ENCODE measurements at regions not wholly inside any gene's neighbourhood (a gene's known extent, or its start where the extent isn't known, plus 50 kb on each side); places are given as distances from the start of the nearest gene placed in this dataset.

- TF ChIP-seq CTCF (IDR thresholded peaks at IDR 0.05) (no peak), POLR2A (IDR thresholded peaks at IDR 0.05) (no peak)
Measured at GRCh38 chr10:124193309-124193696, 99.9 kb upstream of the CHST15 start.
